Muscle layer of colon (tissue), 2 donors: ENCODE measurements at regions not wholly inside any gene's neighbourhood (a gene's known extent, or its start where the extent isn't known, plus 50 kb on each side); places are given as distances from the start of the nearest gene placed in this dataset.

ENCODE experiments used
- H3K27ac ChIP-seq: one replicate; pipeline ENCODE4 v1.7.0; 2013; ENCODE audit warnings: low read depth, mild to moderate bottlenecking, low read length, moderate library complexity
- H3K27me3 ChIP-seq, 2 donors: one replicate each; pipeline ENCODE4 v1.7.0; 2013; ENCODE audit warnings: low read length in 2 of 2, mild to moderate bottlenecking in 2 of 2; ENCODE audit not compliant: insufficient read depth in 2 of 2, control insufficient read depth in 1 of 2
- H3K36me3 ChIP-seq: one replicate; pipeline ENCODE4 v1.7.0; 2013; ENCODE audit warnings: mild to moderate bottlenecking, low read length; ENCODE audit not compliant: insufficient read depth
- H3K4me1 ChIP-seq: one replicate; pipeline ENCODE4 v1.7.0; 2013; ENCODE audit warnings: mild to moderate bottlenecking, low read length; ENCODE audit not compliant: insufficient read depth
- H3K4me3 ChIP-seq, 2 donors: one replicate each; pipeline ENCODE4 v1.7.0; 2013; ENCODE audit warnings: low read length in 2 of 2, low read depth in 1 of 2, mild to moderate bottlenecking in 1 of 2, moderate library complexity in 1 of 2
- H3K9ac ChIP-seq: one replicate; pipeline ENCODE4 v1.7.0; 2013; ENCODE audit warnings: low read length
- H3K9me3 ChIP-seq: one replicate; pipeline ENCODE4 v1.7.0; 2013; ENCODE audit warnings: mild to moderate bottlenecking, low read length
- donor health status: abdominal sarcoma.
- donor health status: Adenocarcinoma of cecum.

- no peak overlapping the region for H3K9ac ChIP-seq
- H3K36me3 ChIP-seq, result no peaks in the 10 kb centered on the region
- no peaks in the 10 kb centered on the region for H3K27me3 ChIP-seq
- no peaks in the 10 kb centered on the region for H3K9me3 ChIP-seq
- peaks cover 19% of the 10 kb centered on the region for H3K4me1 ChIP-seq
- no peak overlapping the region for H3K27ac ChIP-seq
- H3K4me3 ChIP-seq, result no peak overlapping the region
Observed at GRCh38 chr6:44667226-44667625, 279.7 kb downstream of the CDC5L start.

GRCh38 chr6:44667668-44668390 lies 280.3 kb downstream of the CDC5L start:
- Histone ChIP-seq H3K4me3 (no peak overlapping the region), H3K9me3 (no peaks in the 10 kb centered on the region), H3K27me3 (no peaks in the 10 kb centered on the region), H3K4me1 (peaks cover 18% of the 10 kb centered on the region), H3K27ac (no peak overlapping the region), H3K36me3 (no peaks in the 10 kb centered on the region), H3K9ac (no peak overlapping the region)

GRCh38 chr6:44668391-44668930 lies 281.0 kb downstream of the CDC5L start:
- H3K27ac ChIP-seq, result no peak overlapping the region
- no peak overlapping the region for H3K4me3 ChIP-seq
- H3K36me3 ChIP-seq, result no peaks in the 10 kb centered on the region
- H3K27me3 ChIP-seq, result no peaks in the 10 kb centered on the region
- H3K4me1 ChIP-seq, result peaks cover 12% of the 10 kb centered on the region
- H3K9ac ChIP-seq, result no peak overlapping the region
- no peaks in the 10 kb centered on the region for H3K9me3 ChIP-seq

GRCh38 chr6:44668976-44669934 lies 281.7 kb downstream of the CDC5L start:
- Histone ChIP-seq H3K4me1 (peaks cover 12% of the 10 kb centered on the region), H3K9ac (no peak overlapping the region), H3K4me3 (no peak overlapping the region), H3K9me3 (no peaks in the 10 kb centered on the region), H3K27ac (no peak overlapping the region), H3K36me3 (no peaks in the 10 kb centered on the region), H3K27me3 (no peaks in the 10 kb centered on the region)

GRCh38 chr6:44670146-44670545 lies 282.6 kb downstream of the CDC5L start:
- Histone ChIP-seq H3K27me3 (no peaks in the 10 kb centered on the region), H3K9ac (no peak overlapping the region), H3K4me1 (peaks cover 3% of the 10 kb centered on the region), H3K36me3 (no peaks in the 10 kb centered on the region), H3K4me3 (no peak overlapping the region), H3K27ac (no peak overlapping the region), H3K9me3 (no peaks in the 10 kb centered on the region)

- H3K27me3 ChIP-seq, result no peaks in the 10 kb centered on the region
- no peaks in the 10 kb centered on the region for H3K36me3 ChIP-seq
- H3K9ac ChIP-seq, result no peak overlapping the region
- no peaks in the 10 kb centered on the region for H3K4me1 ChIP-seq
- no peak overlapping the region for H3K27ac ChIP-seq
- H3K9me3 ChIP-seq, result no peaks in the 10 kb centered on the region
- H3K4me3 ChIP-seq, result no peak overlapping the region
Observed at GRCh38 chr6:44671333-44671732, 283.8 kb downstream of the CDC5L start.

GRCh38 chr6:44672086-44672485 lies 284.6 kb downstream of the CDC5L start:
- no peaks in the 10 kb centered on the region for H3K27me3 ChIP-seq

GRCh38 chr6:44672841-44673240 lies 285.3 kb downstream of the CDC5L start:
- no peak overlapping the region for H3K27ac ChIP-seq
- no peak overlapping the region for H3K4me3 ChIP-seq
- H3K9me3 ChIP-seq, result no peaks in the 10 kb centered on the region
- no peaks in the 10 kb centered on the region for H3K27me3 ChIP-seq
- H3K4me1 ChIP-seq, result no peaks in the 10 kb centered on the region
- H3K36me3 ChIP-seq, result no peaks in the 10 kb centered on the region
- no peak overlapping the region for H3K9ac ChIP-seq

More at GRCh38 chr6:44672086-44672485, 284.6 kb downstream of the CDC5L start:
- Histone ChIP-seq H3K9ac (no peak overlapping the region), H3K4me3 (no peak overlapping the region), H3K4me1 (no peaks in the 10 kb centered on the region), H3K9me3 (no peaks in the 10 kb centered on the region), H3K36me3 (no peaks in the 10 kb centered on the region), H3K27ac (no peak overlapping the region)

GRCh38 chr6:44674226-44675155 lies 287.0 kb downstream of the CDC5L start:
- H3K36me3 ChIP-seq, result no peaks in the 10 kb centered on the region
- H3K9me3 ChIP-seq, result no peaks in the 10 kb centered on the region
- H3K4me3 ChIP-seq, result no peak overlapping the region
- H3K27ac ChIP-seq, result no peak overlapping the region
- no peaks in the 10 kb centered on the region for H3K27me3 ChIP-seq
- H3K9ac ChIP-seq, result no peak overlapping the region
- no peaks in the 10 kb centered on the region for H3K4me1 ChIP-seq

- Histone ChIP-seq H3K27ac (no peak overlapping the region), H3K36me3 (no peaks in the 10 kb centered on the region), H3K27me3 (no peaks in the 10 kb centered on the region), H3K4me1 (no peaks in the 10 kb centered on the region), H3K4me3 (no peak overlapping the region), H3K9ac (no peak overlapping the region), H3K9me3 (no peaks in the 10 kb centered on the region)
Observed at GRCh38 chr6:44675449-44675848, 287.9 kb downstream of the CDC5L start.
